ENCODE measurements at regions not wholly inside any gene's neighbourhood (a gene's known extent, or its start where the extent isn't known, plus 50 kb on each side); places are given as distances from the start of the nearest gene placed in this dataset.

GRCh38 chr16:59487067-59487466, 753.0 kb upstream of the GOT2 start:
- H3F3A ChIP-seq (ENCODE audit: insufficient read depth), result no peaks in the 10 kb centered on the region
- no peaks in the 10 kb centered on the region for H3K9me2 ChIP-seq (replicated peaks; ENCODE audit: insufficient read depth, low read length)
- no peaks in the 10 kb centered on the region for H4K20me1 ChIP-seq (ENCODE audit: low read depth, low read length)
- no peaks in the 10 kb centered on the region for H3K79me2 ChIP-seq (ENCODE audit: insufficient read depth, low read length)
- H2AFZ ChIP-seq (ENCODE audit: low read depth, low read length, severe bottlenecking), result no peak overlapping the region
- H3K27ac ChIP-seq (ENCODE audit: low read depth, low read length), result no peak overlapping the region
- no peak overlapping the region for H3K9ac ChIP-seq (ENCODE audit: low read length)
- no peak overlapping the region for H3K4me2 ChIP-seq (ENCODE audit: low read depth, low read length, poor library complexity, severe bottlenecking)
- no peak overlapping the region for H3K4me3 ChIP-seq (ENCODE audit: insufficient read depth, low read length, poor library complexity, severe bottlenecking)
- H3K36me3 ChIP-seq (ENCODE audit: low read length), result no peaks in the 10 kb centered on the region
- H3K9me3 ChIP-seq (ENCODE audit: insufficient read depth, low read length), result no peaks in the 10 kb centered on the region
- no peak for TF ChIP-seq EZH2phosphoT487 (conservative IDR thresholded peaks at IDR 0.05; ENCODE audit: low read length)
- TF ChIP-seq CTCF (IDR thresholded peaks at IDR 0.05; ENCODE audit: insufficient read depth, low read length, poor library complexity, severe bottlenecking), result no peak
- H3K27me3 ChIP-seq (ENCODE audit: low read length), result no peaks in the 10 kb centered on the region

- TF ChIP-seq CTCF (IDR thresholded peaks at IDR 0.05; ENCODE audit: insufficient read depth, low read length, poor library complexity, severe bottlenecking) (no peak), EZH2phosphoT487 (conservative IDR thresholded peaks at IDR 0.05; ENCODE audit: low read length) (no peak)
- no peaks in the 10 kb centered on the region for H3K79me2 ChIP-seq (ENCODE audit: insufficient read depth, low read length)
- H3K4me3 ChIP-seq (ENCODE audit: insufficient read depth, low read length, poor library complexity, severe bottlenecking), result no peak overlapping the region
- no peak overlapping the region for H3K4me2 ChIP-seq (ENCODE audit: low read depth, low read length, poor library complexity, severe bottlenecking)
- no peaks in the 10 kb centered on the region for H3F3A ChIP-seq (ENCODE audit: insufficient read depth)
- H3K27ac ChIP-seq (ENCODE audit: low read depth, low read length), result no peak overlapping the region
- no peaks in the 10 kb centered on the region for H3K36me3 ChIP-seq (ENCODE audit: low read length)
- H3K9me2 ChIP-seq (replicated peaks; ENCODE audit: insufficient read depth, low read length), result no peaks in the 10 kb centered on the region
- H3K9me3 ChIP-seq (ENCODE audit: insufficient read depth, low read length), result no peaks in the 10 kb centered on the region
- no peaks in the 10 kb centered on the region for H3K27me3 ChIP-seq (ENCODE audit: low read length)
- no peak overlapping the region for H2AFZ ChIP-seq (ENCODE audit: low read depth, low read length, severe bottlenecking)
- H4K20me1 ChIP-seq (ENCODE audit: low read depth, low read length), result no peaks in the 10 kb centered on the region
- no peak overlapping the region for H3K9ac ChIP-seq (ENCODE audit: low read length)
Observed at GRCh38 chr16:59484833-59485516, 750.9 kb upstream of the GOT2 start.

GRCh38 chr16:59478838-59479237, 744.7 kb upstream of the GOT2 start:
- no peak overlapping the region for H3K27ac ChIP-seq (ENCODE audit: low read depth, low read length)
- no peaks in the 10 kb centered on the region for H3K79me2 ChIP-seq (ENCODE audit: insufficient read depth, low read length)
- no peak for TF ChIP-seq CTCF (IDR thresholded peaks at IDR 0.05; ENCODE audit: insufficient read depth, low read length, poor library complexity, severe bottlenecking)
- no peak for TF ChIP-seq EZH2phosphoT487 (conservative IDR thresholded peaks at IDR 0.05; ENCODE audit: low read length)
- no peak overlapping the region for H2AFZ ChIP-seq (ENCODE audit: low read depth, low read length, severe bottlenecking)
- H3F3A ChIP-seq (ENCODE audit: insufficient read depth), result no peaks in the 10 kb centered on the region
- no peak overlapping the region for H3K9ac ChIP-seq (ENCODE audit: low read length)
- H3K27me3 ChIP-seq (ENCODE audit: low read length), result no peaks in the 10 kb centered on the region
- H4K20me1 ChIP-seq (ENCODE audit: low read depth, low read length), result no peaks in the 10 kb centered on the region
- no peaks in the 10 kb centered on the region for H3K9me3 ChIP-seq (ENCODE audit: insufficient read depth, low read length)
- H3K9me2 ChIP-seq (replicated peaks; ENCODE audit: insufficient read depth, low read length), result no peaks in the 10 kb centered on the region
- H3K4me2 ChIP-seq (ENCODE audit: low read depth, low read length, poor library complexity, severe bottlenecking), result no peak overlapping the region
- H3K36me3 ChIP-seq (ENCODE audit: low read length), result no peaks in the 10 kb centered on the region
- H3K4me3 ChIP-seq (ENCODE audit: insufficient read depth, low read length, poor library complexity, severe bottlenecking), result no peak overlapping the region

All from SU-DHL-6 (cell line).